GM12878 (cell line): ENCODE measurements at regions not wholly inside any gene's neighbourhood (a gene's known extent, or its start where the extent isn't known, plus 50 kb on each side); places are given as distances from the start of the nearest gene placed in this dataset.

Experiments
- CEBPZ ChIP-seq: fragments of 150-350 bp; IDR thresholded peaks from 2 replicates; pipeline ENCODE4 v1.6.1; 2016; ENCODE audit warnings: low read depth, low read length
- MYB ChIP-seq: fragments of 150-350 bp; IDR thresholded peaks from 2 replicates; pipeline ENCODE4 v1.6.1; 2014; ENCODE audit warnings: mild to moderate bottlenecking, low read depth, low read length, borderline replicate concordance
- NBN ChIP-seq: fragments of 450-650 bp; IDR thresholded peaks from 2 replicates; pipeline ENCODE4 v1.6.1; 2016
- RAD51 ChIP-seq: fragments of 450-650 bp; IDR thresholded peaks from 2 replicates; pipeline ENCODE4 v1.6.1; 2016; ENCODE audit warnings: moderate library complexity, mild to moderate bottlenecking, inconsistent platforms
- RB1 ChIP-seq: fragments of 450-650 bp; formaldehyde crosslinking; IDR thresholded peaks from 2 replicates; pipeline ENCODE4 v1.6.1; 2017; ENCODE audit warnings: mild to moderate bottlenecking, borderline replicate concordance
- ZBTB11 ChIP-seq: fragments of 450-650 bp; formaldehyde crosslinking; IDR thresholded peaks from 2 replicates; pipeline ENCODE4 v1.5.0; 2022; ENCODE audit warnings: mild to moderate bottlenecking, missing genetic modification characterization
- ZNF592 ChIP-seq: fragments of 450-650 bp; IDR thresholded peaks from 2 replicates; pipeline ENCODE4 v1.6.1; 2017; ENCODE audit warnings: mild to moderate bottlenecking, moderate library complexity

- TF ChIP-seq CEBPZ (no peak), RB1 (no peak), ZNF592 (no peak), RAD51 (no peak), NBN (no peak), MYB (no peak), ZBTB11 (CRISPR knock-in tag) (no peak)
- TF ChIP-seq, all 136 proteins: peak for 0
These were observed 68.4 kb upstream of the CTDP1 start (continued) for GRCh38 chr18:79611040-79611681.
